Liver (tissue), 8 donors: ENCODE measurements at regions not wholly inside any gene's neighbourhood (a gene's known extent, or its start where the extent isn't known, plus 50 kb on each side); places are given as distances from the start of the nearest gene placed in this dataset.

Source experiments
- DNase-seq: peaks from one replicate; pipeline ENCODE4 v3.0.0-alpha.2; 2017; ENCODE audit warnings: low spot score
- H3K27ac ChIP-seq, 2 donors: one replicate each; pipeline ENCODE4 v1.7.0; 2013; ENCODE audit warnings: inconsistent platforms in 2 of 2, low read length in 2 of 2, control low read depth in 1 of 2, low read depth in 1 of 2, mild to moderate bottlenecking in 1 of 2
- H3K27me3 ChIP-seq, 4 donors: one replicate each; pipeline versions ENCODE4 v1.6.1 to v1.7.0; 2013; ENCODE audit warnings: low read length in 3 of 4, inconsistent platforms in 1 of 4, mild to moderate bottlenecking in 1 of 4, moderate library complexity in 1 of 4; ENCODE audit not compliant: control insufficient read depth in 4 of 4, insufficient read depth in 4 of 4
- H3K36me3 ChIP-seq, 4 donors: one replicate each; pipeline versions ENCODE4 v1.6.1 to v1.7.0; 2013; ENCODE audit warnings: low read length in 3 of 4, mild to moderate bottlenecking in 3 of 4, low read depth in 1 of 4, moderate library complexity in 1 of 4; ENCODE audit not compliant: control insufficient read depth in 4 of 4, insufficient read depth in 3 of 4
- H3K4me1 ChIP-seq, 4 donors: one replicate each; pipeline versions ENCODE4 v1.6.1 to v1.7.0; 2013; ENCODE audit warnings: low read length in 3 of 4, mild to moderate bottlenecking in 3 of 4, moderate library complexity in 1 of 4; ENCODE audit not compliant: control insufficient read depth in 4 of 4, insufficient read depth in 4 of 4
- H3K4me3 ChIP-seq, 3 donors: one replicate each; pipeline versions ENCODE4 v1.6.1 to v1.7.0; 2013; ENCODE audit warnings: low read length in 3 of 3, control low read depth in 1 of 3, low read depth in 1 of 3, mild to moderate bottlenecking in 1 of 3
- H3K9ac ChIP-seq, 2 donors: one replicate each; pipeline ENCODE4 v1.7.0; 2013; ENCODE audit warnings: low read length in 2 of 2, mild to moderate bottlenecking in 2 of 2, moderate library complexity in 2 of 2, control low read depth in 1 of 2, low read depth in 1 of 2
- H3K9me3 ChIP-seq, 4 donors: one replicate each; pipeline versions ENCODE4 v1.6.1 to v1.7.0; 2013; ENCODE audit warnings: low read length in 3 of 4; ENCODE audit not compliant: control insufficient read depth in 4 of 4
- EGR1 ChIP-seq, 2 donors: IDR thresholded peaks; 2 replicates each; pipeline ENCODE4 v1.6.1; 2016 to 2018; ENCODE audit warnings: antibody characterized with exemption in 2 of 2, low read depth in 2 of 2
- FOXA1 ChIP-seq: IDR thresholded peaks from 2 replicates; pipeline ENCODE4 v1.6.1; 2016; ENCODE audit warnings: antibody characterized with exemption
- FOXA2 ChIP-seq: IDR thresholded peaks from 2 replicates; pipeline ENCODE4 v1.6.1; 2016; ENCODE audit warnings: antibody characterized with exemption
- GABPA ChIP-seq, 2 donors: IDR thresholded peaks in 1 of 2; conservative IDR thresholded peaks in 1 of 2; 2 replicates each; pipeline ENCODE4 v1.6.1; 2016; ENCODE audit warnings: antibody characterized with exemption in 2 of 2, mild to moderate bottlenecking in 1 of 2, moderate library complexity in 1 of 2
- HNF4A ChIP-seq, 2 donors: conservative IDR thresholded peaks; 2 replicates each; pipeline ENCODE4 v1.6.1; 2016; ENCODE audit warnings: antibody characterized with exemption in 2 of 2, mild to moderate bottlenecking in 2 of 2
- HNF4G ChIP-seq: IDR thresholded peaks from 2 replicates; pipeline ENCODE4 v1.6.1; 2016; ENCODE audit warnings: antibody characterized with exemption
- JUND ChIP-seq, 2 donors: IDR thresholded peaks; 2 replicates each; pipeline ENCODE4 v1.6.1; 2016; ENCODE audit warnings: antibody characterized with exemption in 2 of 2
- NR2F2 ChIP-seq: IDR thresholded peaks from 2 replicates; pipeline ENCODE4 v1.6.1; 2016; ENCODE audit warnings: antibody characterized with exemption
- RAD21 ChIP-seq, 2 donors: IDR thresholded peaks; 2 replicates each; pipeline ENCODE4 v1.6.1; 2016; ENCODE audit warnings: antibody characterized with exemption in 2 of 2, mild to moderate bottlenecking in 2 of 2
- RXRA ChIP-seq, 2 donors: IDR thresholded peaks; 2 replicates each; pipeline ENCODE4 v1.6.1; 2017 to 2018; ENCODE audit warnings: antibody characterized with exemption in 2 of 2, mild to moderate bottlenecking in 1 of 2
- SP1 ChIP-seq: IDR thresholded peaks from 2 replicates; pipeline ENCODE4 v1.6.1; 2018; ENCODE audit warnings: antibody characterized with exemption, mild to moderate bottlenecking
- TAF1 ChIP-seq: conservative IDR thresholded peaks from 2 replicates; pipeline ENCODE4 v1.6.1; 2016; ENCODE audit warnings: antibody characterized with exemption, mild to moderate bottlenecking
- YY1 ChIP-seq: IDR thresholded peaks from 2 replicates; pipeline ENCODE4 v1.6.1; 2016; ENCODE audit warnings: antibody characterized with exemption, mild to moderate bottlenecking
- WGBS: extraction: QIAGEN DNeasy Blood & Tissue Kit; methylation state at CpG from one replicate; pipeline ENCODE4 v1.1.7; 2013; 5-methylcytosine and 5-hydroxymethylcytosine counted together
- TF ChIP-seq, protein P1 (sequence below): fragments of 150-350 bp; IDR thresholded peaks from 2 replicates; pipeline ENCODE4 v1.5.1; 2017; ENCODE audit warnings: improper control_type of control experiment, low read depth, low read length; ENCODE audit not compliant: missing input control
- TF ChIP-seq, protein P2 (sequence below): IDR thresholded peaks from 2 replicates; pipeline ENCODE4 v1.6.1; 2016; ENCODE audit warnings: antibody characterized with exemption
- TF ChIP-seq, protein P3 (sequence below): IDR thresholded peaks from 2 replicates; pipeline ENCODE4 v1.6.1; 2016; ENCODE audit warnings: antibody characterized with exemption, mild to moderate bottlenecking
- TF ChIP-seq, protein P4 (sequence below): IDR thresholded peaks from 2 replicates; pipeline ENCODE4 v1.6.1; 2016; ENCODE audit warnings: antibody characterized with exemption
- TF ChIP-seq, protein P5 (sequence below): IDR thresholded peaks from 2 replicates; pipeline ENCODE4 v1.6.1; 2016; ENCODE audit warnings: antibody characterized with exemption
- donor health status: healthy.
- donor health status: healthy.
- donor health status: healthy.
- donor health status: healthy.
- donor health status: healthy.

DNA sequence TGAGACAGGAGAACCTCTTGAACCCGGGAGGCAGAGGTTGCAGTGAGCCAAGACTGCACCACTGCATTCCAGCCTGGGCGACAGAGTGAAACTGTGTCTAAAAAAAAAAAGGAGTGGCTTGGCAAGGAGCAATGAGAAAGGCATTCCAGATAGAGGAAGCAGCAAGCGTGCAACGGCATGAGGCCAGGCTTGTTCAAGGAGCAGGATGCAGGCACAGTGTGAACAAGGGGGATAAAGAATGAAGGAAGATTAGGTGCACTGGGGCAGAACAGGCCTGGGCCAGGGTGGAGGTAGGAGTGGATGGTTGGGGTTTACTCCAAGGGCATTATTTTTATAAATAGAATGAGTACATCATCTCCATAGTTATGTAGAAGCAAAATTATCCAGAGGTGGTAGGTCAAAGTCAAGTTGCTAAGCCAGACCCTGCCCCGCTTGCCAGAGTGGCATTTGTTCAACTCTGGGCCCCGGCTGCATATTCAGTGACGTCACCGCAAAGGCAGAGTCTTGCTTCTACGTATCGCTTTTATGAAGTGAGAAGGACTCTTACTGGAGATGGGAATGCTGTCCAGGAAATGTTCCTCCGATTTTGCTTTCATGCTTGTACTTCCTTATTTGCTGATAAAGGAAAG lies 100.2 kb downstream of the KATNIP start:
- Histone ChIP-seq H3K27me3 (no peaks in the 10 kb centered on the region), H3K4me3 (no peak overlapping the region), H3K4me1 (no peaks in the 10 kb centered on the region), H3K36me3 (peaks cover 0 to 2% (median 0%) of the 10 kb centered on the region in 4 donors), H3K9me3 (no peaks in the 10 kb centered on the region), H3K27ac (no peak overlapping the region), H3K9ac (no peak overlapping the region)
- TF ChIP-seq GABPA (IDR thresholded peaks at IDR 0.05 in 1 of 2, conservative IDR thresholded peaks at IDR 0.05 in 1 of 2) (no peak), FOXA2 (no peak), SP1 (no peak), HNF4G (no peak), TAF1 (no peak)
- TF ChIP-seq, protein P1, sequence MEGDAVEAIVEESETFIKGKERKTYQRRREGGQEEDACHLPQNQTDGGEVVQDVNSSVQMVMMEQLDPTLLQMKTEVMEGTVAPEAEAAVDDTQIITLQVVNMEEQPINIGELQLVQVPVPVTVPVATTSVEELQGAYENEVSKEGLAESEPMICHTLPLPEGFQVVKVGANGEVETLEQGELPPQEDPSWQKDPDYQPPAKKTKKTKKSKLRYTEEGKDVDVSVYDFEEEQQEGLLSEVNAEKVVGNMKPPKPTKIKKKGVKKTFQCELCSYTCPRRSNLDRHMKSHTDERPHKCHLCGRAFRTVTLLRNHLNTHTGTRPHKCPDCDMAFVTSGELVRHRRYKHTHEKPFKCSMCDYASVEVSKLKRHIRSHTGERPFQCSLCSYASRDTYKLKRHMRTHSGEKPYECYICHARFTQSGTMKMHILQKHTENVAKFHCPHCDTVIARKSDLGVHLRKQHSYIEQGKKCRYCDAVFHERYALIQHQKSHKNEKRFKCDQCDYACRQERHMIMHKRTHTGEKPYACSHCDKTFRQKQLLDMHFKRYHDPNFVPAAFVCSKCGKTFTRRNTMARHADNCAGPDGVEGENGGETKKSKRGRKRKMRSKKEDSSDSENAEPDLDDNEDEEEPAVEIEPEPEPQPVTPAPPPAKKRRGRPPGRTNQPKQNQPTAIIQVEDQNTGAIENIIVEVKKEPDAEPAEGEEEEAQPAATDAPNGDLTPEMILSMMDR: no peak
- no peak for DNase-seq
- 74% methylated on average over 11 of the region's 11 CpGs for WGBS

DNA sequence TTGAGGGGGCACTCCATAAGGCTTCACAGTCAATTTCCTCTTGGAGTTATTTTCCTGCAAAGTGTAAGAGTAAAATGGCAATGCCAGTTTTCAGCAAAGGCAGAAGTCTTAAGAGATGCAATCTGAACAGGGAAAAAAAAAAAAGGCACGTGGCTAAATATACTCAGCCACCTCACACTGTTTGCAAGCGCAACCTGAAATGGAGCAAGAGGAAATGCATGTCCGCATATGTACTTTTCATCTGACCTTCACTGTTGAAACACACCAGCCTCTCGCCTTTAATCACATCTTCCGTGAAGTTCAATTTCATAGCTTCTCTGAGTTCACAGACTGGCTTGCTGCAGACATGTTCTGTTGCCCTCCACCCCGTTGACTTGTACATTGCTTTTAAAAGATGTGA lies 101.4 kb downstream of the KATNIP start:
- no peak for DNase-seq
- no peak overlapping the region for H3K4me3 ChIP-seq
- no peak overlapping the region for H3K27ac ChIP-seq
- H3K9ac ChIP-seq: no peak overlapping the region
- peaks cover 0 to 4% (median under 1%) of the 10 kb centered on the region in 4 donors for H3K36me3 ChIP-seq
- no peaks in the 10 kb centered on the region for H3K27me3 ChIP-seq
- 88% methylated on average over 6 of the region's 6 CpGs for WGBS
- H3K9me3 ChIP-seq: no peaks in the 10 kb centered on the region
- H3K4me1 ChIP-seq: no peaks in the 10 kb centered on the region
- no peak for TF ChIP-seq FOXA2
- TF ChIP-seq TAF1: no peak
- TF ChIP-seq GABPA (IDR thresholded peaks at IDR 0.05 in 1 of 2, conservative IDR thresholded peaks at IDR 0.05 in 1 of 2): no peak
- TF ChIP-seq YY1: no peak
- TF ChIP-seq, protein P2, sequence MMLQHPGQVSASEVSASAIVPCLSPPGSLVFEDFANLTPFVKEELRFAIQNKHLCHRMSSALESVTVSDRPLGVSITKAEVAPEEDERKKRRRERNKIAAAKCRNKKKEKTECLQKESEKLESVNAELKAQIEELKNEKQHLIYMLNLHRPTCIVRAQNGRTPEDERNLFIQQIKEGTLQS: no peak
- TF ChIP-seq, protein P3, sequence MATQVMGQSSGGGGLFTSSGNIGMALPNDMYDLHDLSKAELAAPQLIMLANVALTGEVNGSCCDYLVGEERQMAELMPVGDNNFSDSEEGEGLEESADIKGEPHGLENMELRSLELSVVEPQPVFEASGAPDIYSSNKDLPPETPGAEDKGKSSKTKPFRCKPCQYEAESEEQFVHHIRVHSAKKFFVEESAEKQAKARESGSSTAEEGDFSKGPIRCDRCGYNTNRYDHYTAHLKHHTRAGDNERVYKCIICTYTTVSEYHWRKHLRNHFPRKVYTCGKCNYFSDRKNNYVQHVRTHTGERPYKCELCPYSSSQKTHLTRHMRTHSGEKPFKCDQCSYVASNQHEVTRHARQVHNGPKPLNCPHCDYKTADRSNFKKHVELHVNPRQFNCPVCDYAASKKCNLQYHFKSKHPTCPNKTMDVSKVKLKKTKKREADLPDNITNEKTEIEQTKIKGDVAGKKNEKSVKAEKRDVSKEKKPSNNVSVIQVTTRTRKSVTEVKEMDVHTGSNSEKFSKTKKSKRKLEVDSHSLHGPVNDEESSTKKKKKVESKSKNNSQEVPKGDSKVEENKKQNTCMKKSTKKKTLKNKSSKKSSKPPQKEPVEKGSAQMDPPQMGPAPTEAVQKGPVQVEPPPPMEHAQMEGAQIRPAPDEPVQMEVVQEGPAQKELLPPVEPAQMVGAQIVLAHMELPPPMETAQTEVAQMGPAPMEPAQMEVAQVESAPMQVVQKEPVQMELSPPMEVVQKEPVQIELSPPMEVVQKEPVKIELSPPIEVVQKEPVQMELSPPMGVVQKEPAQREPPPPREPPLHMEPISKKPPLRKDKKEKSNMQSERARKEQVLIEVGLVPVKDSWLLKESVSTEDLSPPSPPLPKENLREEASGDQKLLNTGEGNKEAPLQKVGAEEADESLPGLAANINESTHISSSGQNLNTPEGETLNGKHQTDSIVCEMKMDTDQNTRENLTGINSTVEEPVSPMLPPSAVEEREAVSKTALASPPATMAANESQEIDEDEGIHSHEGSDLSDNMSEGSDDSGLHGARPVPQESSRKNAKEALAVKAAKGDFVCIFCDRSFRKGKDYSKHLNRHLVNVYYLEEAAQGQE: no peak
- no peak for TF ChIP-seq SP1
- no peak for TF ChIP-seq RAD21 (IDR thresholded peaks at IDR 0.05)
- TF ChIP-seq, protein P4, sequence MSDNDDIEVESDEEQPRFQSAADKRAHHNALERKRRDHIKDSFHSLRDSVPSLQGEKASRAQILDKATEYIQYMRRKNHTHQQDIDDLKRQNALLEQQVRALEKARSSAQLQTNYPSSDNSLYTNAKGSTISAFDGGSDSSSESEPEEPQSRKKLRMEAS: no peak
- no peak for TF ChIP-seq RXRA (IDR thresholded peaks at IDR 0.05)
- no peak for TF ChIP-seq NR2F2
- TF ChIP-seq, protein P1: no peak
- TF ChIP-seq EGR1 (IDR thresholded peaks at IDR 0.05; ENCODE audit: low read depth in 2 of 2): no peak
- no peak for TF ChIP-seq FOXA1
- no peak for TF ChIP-seq HNF4G
- TF ChIP-seq HNF4A (conservative IDR thresholded peaks at IDR 0.05): no peak
- TF ChIP-seq, protein P5, sequence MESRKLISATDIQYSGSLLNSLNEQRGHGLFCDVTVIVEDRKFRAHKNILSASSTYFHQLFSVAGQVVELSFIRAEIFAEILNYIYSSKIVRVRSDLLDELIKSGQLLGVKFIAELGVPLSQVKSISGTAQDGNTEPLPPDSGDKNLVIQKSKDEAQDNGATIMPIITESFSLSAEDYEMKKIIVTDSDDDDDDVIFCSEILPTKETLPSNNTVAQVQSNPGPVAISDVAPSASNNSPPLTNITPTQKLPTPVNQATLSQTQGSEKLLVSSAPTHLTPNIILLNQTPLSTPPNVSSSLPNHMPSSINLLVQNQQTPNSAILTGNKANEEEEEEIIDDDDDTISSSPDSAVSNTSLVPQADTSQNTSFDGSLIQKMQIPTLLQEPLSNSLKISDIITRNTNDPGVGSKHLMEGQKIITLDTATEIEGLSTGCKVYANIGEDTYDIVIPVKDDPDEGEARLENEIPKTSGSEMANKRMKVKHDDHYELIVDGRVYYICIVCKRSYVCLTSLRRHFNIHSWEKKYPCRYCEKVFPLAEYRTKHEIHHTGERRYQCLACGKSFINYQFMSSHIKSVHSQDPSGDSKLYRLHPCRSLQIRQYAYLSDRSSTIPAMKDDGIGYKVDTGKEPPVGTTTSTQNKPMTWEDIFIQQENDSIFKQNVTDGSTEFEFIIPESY: no peak
- no peak for TF ChIP-seq JUND (IDR thresholded peaks at IDR 0.05)
